WTC11 (cell line): ENCODE measurements at regions not wholly inside any gene's neighbourhood (a gene's known extent, or its start where the extent isn't known, plus 50 kb on each side); places are given as distances from the start of the nearest gene placed in this dataset.

ENCODE experiments used
- CBFB ChIP-seq: sonication (generic); formaldehyde crosslinking; IDR thresholded peaks from 2 replicates; pipeline ENCODE4 v1.8.1; 2022; ENCODE audit warnings: mild to moderate bottlenecking, low read depth, missing genetic modification reagents
- CREB1 ChIP-seq: sonication (generic); formaldehyde crosslinking; IDR thresholded peaks from 2 replicates; pipeline ENCODE4 v1.8.0; 2023; ENCODE audit warnings: mild to moderate bottlenecking, missing genetic modification reagents
- ELF4 ChIP-seq: sonication (generic); formaldehyde crosslinking; IDR thresholded peaks from 2 replicates; pipeline ENCODE4 v1.8.1; 2022; ENCODE audit warnings: low read depth, mild to moderate bottlenecking, moderate library complexity, missing genetic modification reagents
- NFYB ChIP-seq: sonication (generic); formaldehyde crosslinking; conservative IDR thresholded peaks from 2 replicates; pipeline ENCODE4 v1.8.0; 2022; ENCODE audit warnings: low read depth, missing genetic modification reagents
- NR1H2 ChIP-seq: sonication (generic); formaldehyde crosslinking; IDR thresholded peaks from 2 replicates; pipeline ENCODE4 v1.9.0; 2021; ENCODE audit warnings: mild to moderate bottlenecking, moderate library complexity, missing genetic modification reagents
- RELA ChIP-seq: sonication (generic); formaldehyde crosslinking; IDR thresholded peaks from 2 replicates; pipeline ENCODE4 v1.8.1; 2022; ENCODE audit warnings: missing genetic modification reagents, mild to moderate bottlenecking, borderline replicate concordance
- TCF7 ChIP-seq: sonication (generic); formaldehyde crosslinking; IDR thresholded peaks from 2 replicates; pipeline ENCODE4 v1.8.0; 2022; ENCODE audit warnings: mild to moderate bottlenecking, low read depth, missing genetic modification reagents, moderate library complexity
- ZBTB21 ChIP-seq: sonication (generic); formaldehyde crosslinking; IDR thresholded peaks from 2 replicates; pipeline ENCODE4 v1.8.1; 2023; ENCODE audit warnings: mild to moderate bottlenecking, missing genetic modification reagents, borderline replicate concordance
- TF ChIP-seq, protein P1 (sequence below): fragments of 200-600 bp; IDR thresholded peaks from 2 replicates; pipeline ENCODE4 v1.8.0; 2022; ENCODE audit warnings: antibody characterized with exemption
- TF ChIP-seq, protein P2 (sequence below): sonication (generic); formaldehyde crosslinking; IDR thresholded peaks from 2 replicates; pipeline ENCODE4 v1.8.0; 2022; ENCODE audit warnings: missing genetic modification reagents
- TF ChIP-seq, protein P3 (sequence below): sonication (generic); formaldehyde crosslinking; IDR thresholded peaks from 2 replicates; pipeline ENCODE4 v1.8.0; 2022; ENCODE audit warnings: mild to moderate bottlenecking, missing genetic modification reagents
- TF ChIP-seq, protein P4 (sequence below): fragments of 250-450 bp; sonication (Bioruptor Pico); IDR thresholded peaks from 2 replicates; pipeline ENCODE4 v1.9.0; 2021; ENCODE audit warnings: moderate library complexity, mild to moderate bottlenecking, inconsistent platforms, borderline replicate concordance
- TF ChIP-seq, protein P5 (sequence below): sonication (generic); formaldehyde crosslinking; IDR thresholded peaks from 2 replicates; pipeline ENCODE4 v1.8.0; 2022; ENCODE audit warnings: mild to moderate bottlenecking, missing genetic modification reagents
- TF ChIP-seq, protein P6 (sequence below): fragments of 250-450 bp; sonication (Bioruptor Pico); IDR thresholded peaks from 2 replicates; pipeline ENCODE4 v1.9.0; 2021; ENCODE audit warnings: mild to moderate bottlenecking, borderline replicate concordance

DNA sequence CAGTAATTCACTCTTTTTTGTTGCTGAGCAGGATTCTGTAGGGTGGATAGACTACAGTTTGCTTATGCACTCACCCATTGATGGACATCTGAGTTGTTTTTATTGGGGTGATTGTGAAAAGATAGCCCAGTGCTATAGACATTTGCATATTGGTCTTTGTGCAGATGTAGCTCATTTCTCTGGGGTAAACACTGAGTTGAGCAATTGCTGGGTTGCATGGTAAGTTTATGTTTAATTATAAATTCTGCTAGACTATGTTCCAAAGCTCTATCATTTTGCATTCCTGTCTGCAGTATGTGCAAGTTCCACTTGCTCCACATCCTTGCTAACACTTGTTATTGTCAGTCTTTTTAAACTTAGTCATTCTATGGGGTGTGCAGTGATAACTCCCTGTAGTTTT, 65.4 kb upstream of the RFLNA start:
- TF ChIP-seq, protein P1, sequence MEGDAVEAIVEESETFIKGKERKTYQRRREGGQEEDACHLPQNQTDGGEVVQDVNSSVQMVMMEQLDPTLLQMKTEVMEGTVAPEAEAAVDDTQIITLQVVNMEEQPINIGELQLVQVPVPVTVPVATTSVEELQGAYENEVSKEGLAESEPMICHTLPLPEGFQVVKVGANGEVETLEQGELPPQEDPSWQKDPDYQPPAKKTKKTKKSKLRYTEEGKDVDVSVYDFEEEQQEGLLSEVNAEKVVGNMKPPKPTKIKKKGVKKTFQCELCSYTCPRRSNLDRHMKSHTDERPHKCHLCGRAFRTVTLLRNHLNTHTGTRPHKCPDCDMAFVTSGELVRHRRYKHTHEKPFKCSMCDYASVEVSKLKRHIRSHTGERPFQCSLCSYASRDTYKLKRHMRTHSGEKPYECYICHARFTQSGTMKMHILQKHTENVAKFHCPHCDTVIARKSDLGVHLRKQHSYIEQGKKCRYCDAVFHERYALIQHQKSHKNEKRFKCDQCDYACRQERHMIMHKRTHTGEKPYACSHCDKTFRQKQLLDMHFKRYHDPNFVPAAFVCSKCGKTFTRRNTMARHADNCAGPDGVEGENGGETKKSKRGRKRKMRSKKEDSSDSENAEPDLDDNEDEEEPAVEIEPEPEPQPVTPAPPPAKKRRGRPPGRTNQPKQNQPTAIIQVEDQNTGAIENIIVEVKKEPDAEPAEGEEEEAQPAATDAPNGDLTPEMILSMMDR = no peak
- TF ChIP-seq CREB1 (CRISPR knock-in tag) (no peak), ELF4 (CRISPR knock-in tag) (no peak), ZBTB21 (CRISPR knock-in tag) (no peak), NR1H2 (CRISPR knock-in tag) (no peak), NFYB (CRISPR knock-in tag) (no peak), CBFB (CRISPR knock-in tag) (no peak), TCF7 (no peak), RELA (CRISPR knock-in tag) (no peak)
- TF ChIP-seq, protein P2, sequence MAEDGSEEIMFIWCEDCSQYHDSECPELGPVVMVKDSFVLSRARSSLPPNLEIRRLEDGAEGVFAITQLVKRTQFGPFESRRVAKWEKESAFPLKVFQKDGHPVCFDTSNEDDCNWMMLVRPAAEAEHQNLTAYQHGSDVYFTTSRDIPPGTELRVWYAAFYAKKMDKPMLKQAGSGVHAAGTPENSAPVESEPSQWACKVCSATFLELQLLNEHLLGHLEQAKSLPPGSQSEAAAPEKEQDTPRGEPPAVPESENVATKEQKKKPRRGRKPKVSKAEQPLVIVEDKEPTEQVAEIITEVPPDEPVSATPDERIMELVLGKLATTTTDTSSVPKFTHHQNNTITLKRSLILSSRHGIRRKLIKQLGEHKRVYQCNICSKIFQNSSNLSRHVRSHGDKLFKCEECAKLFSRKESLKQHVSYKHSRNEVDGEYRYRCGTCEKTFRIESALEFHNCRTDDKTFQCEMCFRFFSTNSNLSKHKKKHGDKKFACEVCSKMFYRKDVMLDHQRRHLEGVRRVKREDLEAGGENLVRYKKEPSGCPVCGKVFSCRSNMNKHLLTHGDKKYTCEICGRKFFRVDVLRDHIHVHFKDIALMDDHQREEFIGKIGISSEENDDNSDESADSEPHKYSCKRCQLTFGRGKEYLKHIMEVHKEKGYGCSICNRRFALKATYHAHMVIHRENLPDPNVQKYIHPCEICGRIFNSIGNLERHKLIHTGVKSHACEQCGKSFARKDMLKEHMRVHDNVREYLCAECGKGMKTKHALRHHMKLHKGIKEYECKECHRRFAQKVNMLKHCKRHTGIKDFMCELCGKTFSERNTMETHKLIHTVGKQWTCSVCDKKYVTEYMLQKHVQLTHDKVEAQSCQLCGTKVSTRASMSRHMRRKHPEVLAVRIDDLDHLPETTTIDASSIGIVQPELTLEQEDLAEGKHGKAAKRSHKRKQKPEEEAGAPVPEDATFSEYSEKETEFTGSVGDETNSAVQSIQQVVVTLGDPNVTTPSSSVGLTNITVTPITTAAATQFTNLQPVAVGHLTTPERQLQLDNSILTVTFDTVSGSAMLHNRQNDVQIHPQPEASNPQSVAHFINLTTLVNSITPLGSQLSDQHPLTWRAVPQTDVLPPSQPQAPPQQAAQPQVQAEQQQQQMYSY (CRISPR knock-in tag) = no peak
- TF ChIP-seq, protein P3, sequence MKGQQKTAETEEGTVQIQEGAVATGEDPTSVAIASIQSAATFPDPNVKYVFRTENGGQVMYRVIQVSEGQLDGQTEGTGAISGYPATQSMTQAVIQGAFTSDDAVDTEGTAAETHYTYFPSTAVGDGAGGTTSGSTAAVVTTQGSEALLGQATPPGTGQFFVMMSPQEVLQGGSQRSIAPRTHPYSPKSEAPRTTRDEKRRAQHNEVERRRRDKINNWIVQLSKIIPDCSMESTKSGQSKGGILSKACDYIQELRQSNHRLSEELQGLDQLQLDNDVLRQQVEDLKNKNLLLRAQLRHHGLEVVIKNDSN = no peak
- TF ChIP-seq, protein P4, sequence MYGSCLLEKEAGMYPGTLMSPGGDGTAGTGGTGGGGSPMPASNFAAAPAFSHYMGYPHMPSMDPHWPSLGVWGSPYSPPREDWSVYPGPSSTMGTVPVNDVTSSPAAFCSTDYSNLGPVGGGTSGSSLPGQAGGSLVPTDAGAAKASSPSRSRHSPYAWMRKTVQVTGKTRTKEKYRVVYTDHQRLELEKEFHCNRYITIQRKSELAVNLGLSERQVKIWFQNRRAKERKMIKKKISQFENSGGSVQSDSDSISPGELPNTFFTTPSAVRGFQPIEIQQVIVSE (CRISPR knock-in tag) = no peak
- TF ChIP-seq, protein P5, sequence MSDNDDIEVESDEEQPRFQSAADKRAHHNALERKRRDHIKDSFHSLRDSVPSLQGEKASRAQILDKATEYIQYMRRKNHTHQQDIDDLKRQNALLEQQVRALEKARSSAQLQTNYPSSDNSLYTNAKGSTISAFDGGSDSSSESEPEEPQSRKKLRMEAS (CRISPR knock-in tag) = no peak
- TF ChIP-seq, protein P6, sequence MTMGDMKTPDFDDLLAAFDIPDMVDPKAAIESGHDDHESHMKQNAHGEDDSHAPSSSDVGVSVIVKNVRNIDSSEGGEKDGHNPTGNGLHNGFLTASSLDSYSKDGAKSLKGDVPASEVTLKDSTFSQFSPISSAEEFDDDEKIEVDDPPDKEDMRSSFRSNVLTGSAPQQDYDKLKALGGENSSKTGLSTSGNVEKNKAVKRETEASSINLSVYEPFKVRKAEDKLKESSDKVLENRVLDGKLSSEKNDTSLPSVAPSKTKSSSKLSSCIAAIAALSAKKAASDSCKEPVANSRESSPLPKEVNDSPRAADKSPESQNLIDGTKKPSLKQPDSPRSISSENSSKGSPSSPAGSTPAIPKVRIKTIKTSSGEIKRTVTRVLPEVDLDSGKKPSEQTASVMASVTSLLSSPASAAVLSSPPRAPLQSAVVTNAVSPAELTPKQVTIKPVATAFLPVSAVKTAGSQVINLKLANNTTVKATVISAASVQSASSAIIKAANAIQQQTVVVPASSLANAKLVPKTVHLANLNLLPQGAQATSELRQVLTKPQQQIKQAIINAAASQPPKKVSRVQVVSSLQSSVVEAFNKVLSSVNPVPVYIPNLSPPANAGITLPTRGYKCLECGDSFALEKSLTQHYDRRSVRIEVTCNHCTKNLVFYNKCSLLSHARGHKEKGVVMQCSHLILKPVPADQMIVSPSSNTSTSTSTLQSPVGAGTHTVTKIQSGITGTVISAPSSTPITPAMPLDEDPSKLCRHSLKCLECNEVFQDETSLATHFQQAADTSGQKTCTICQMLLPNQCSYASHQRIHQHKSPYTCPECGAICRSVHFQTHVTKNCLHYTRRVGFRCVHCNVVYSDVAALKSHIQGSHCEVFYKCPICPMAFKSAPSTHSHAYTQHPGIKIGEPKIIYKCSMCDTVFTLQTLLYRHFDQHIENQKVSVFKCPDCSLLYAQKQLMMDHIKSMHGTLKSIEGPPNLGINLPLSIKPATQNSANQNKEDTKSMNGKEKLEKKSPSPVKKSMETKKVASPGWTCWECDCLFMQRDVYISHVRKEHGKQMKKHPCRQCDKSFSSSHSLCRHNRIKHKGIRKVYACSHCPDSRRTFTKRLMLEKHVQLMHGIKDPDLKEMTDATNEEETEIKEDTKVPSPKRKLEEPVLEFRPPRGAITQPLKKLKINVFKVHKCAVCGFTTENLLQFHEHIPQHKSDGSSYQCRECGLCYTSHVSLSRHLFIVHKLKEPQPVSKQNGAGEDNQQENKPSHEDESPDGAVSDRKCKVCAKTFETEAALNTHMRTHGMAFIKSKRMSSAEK = no peak
